GM19395 (cell line): ENCODE measurements at regions not wholly inside any gene's neighbourhood (a gene's known extent, or its start where the extent isn't known, plus 50 kb on each side); places are given as distances from the start of the nearest gene placed in this dataset.
"Not testable (repeated sequence)": the region's sequence is repeated elsewhere in the genome, so short reads cannot be mapped to it uniquely, and the experiment has no call there.

ENCODE experiments used
- ATAC-seq: cut with Tn5 transposase; IDR thresholded peaks from one replicate; pipeline ENCODE4 v1.9.1; 2021; ENCODE audit warnings: mild to moderate bottlenecking, moderate library complexity; ENCODE audit not compliant: unreplicated experiment

DNA sequence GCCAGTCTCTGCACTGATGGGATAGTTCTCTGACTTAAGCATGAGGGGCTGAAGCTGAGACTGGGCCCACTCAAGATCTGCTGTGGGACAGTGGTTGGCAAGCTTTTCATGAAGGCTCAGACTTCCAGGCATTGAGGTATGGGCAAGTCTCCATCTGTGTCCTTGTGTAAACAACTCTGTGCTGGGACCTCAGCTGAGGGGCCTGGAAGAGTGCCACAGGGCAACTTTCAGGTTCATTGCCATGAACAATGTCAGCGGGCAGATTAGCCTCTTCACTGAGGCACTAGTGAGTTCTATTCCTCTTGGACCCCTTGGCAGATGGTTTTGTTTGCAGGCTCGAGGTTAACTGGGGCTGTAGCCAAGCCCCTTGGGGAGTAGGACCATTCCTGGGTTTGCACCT, 127.1 kb downstream of the MRPS30 start:
- no peak for ATAC-seq

DNA sequence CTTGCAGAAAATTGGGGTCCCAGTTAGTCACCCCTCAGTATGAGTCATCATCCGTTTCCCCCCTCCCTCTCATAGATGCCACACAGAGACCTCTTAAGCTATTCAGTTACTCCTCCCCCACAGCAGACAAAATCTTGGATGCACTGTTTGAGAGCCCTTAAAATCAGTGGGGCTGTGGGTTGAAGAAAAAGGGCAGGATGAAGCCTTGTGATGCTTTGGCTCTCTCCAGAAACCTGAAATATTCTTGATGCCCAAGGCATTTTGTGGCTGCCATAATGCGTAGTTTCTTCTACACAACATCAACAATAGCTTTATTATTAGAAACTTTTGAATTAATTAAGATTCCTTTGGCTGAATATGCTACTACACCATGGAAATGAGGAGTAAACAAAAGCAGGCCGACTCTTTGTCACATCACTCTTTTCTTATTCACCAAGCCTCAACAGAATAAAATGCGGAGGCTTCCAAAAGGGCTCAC, 133.8 kb downstream of the MRPS30 start:
- ATAC-seq: no peak

DNA sequence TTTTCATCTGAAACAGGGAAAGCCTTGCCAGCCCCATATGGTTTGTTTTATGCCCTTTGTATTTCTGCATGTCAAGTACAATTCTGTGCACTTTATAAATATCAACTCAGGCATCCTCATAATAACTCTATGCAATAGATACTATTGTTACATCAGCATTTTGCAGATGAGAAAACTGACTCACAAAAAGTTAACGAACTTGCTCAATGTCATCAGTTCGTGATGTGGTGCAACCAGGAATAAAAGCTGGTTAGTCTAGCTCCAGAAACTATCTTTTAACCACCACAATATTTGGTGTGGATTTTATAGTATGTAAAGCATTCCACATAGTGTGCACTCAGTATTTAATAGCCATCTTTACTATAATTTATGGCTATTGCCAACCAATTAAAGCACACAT, 134.9 kb downstream of the MRPS30 start:
- ATAC-seq: no peak

DNA sequence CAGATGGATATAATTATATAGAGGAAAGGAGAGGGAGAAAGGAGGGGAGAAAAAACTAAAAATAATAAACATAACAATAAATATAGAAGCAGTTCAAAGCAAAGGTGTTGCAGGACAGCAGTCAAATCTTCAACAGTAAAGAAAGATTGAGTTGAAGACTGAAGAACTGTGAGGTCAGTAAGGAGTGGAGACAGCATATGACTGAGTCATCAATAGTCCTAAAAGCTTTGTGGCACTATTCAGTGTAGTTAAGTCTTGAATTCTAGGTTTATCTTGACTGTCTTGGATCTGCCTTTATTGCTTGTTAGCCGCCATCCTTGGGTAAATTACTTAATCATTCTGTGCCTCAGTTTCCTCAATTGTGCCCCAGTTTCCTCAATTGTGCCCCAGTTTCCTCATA, 137.0 kb downstream of the MRPS30 start:
- ATAC-seq: no peak

DNA sequence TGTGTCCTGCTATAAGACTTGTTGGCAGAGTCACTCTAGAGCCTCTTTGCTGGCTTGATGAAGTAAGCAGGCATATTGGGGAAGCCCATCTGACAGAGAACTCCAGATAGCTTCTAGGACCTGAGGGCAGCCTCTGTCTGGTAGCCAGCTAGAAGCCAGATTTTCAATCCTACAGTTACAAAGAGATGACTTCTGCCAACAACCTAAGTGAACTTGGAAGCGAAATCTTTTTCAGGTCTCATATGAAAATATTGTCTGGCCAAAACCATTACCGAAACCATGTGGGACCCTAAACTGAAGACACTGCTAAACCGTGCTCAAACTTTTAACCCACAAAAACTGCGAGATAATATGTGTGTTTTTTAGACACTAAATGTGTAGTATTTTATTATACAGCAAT, 140.9 kb downstream of the MRPS30 start:
- no peak for ATAC-seq

DNA sequence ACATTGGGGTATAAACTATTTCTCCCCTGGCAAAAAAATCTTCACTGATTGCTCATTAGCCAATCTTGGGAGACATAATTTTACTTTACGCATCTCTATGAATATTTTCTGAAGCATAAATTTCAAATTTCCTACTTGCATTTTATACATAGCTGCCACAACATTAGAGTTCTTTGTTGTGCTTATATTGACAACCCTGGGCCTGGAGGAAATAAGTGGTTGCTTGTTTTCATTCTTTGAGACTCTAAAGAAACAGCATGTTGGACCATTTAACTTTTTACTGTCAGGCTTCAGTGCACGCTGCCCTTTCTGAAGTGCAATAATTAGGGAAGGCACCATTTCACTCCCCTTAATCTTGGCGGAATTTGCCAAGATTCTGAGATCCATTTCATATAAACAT, 142.6 kb downstream of the MRPS30 start:
- no peak for ATAC-seq

DNA sequence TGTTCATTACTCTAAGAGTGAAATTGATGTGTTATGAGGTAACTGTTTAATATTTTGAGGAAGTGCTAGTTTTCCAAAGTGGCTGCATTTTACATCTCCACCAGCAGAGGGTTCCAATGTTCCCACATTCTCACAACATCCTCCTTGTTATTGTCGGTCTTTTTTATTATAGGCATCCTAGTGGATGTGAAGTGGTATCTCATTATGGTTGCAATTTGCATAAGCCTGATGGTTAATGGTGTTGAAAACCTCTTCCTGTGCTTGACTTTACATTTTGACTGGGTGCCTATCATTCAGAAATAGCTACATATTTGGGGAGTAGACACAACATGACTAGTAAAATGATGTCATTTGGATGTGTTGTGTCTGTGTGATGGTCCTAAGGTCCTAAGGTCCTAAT, 143.6 kb downstream of the MRPS30 start:
- peak; percentile 89 for ATAC-seq

DNA sequence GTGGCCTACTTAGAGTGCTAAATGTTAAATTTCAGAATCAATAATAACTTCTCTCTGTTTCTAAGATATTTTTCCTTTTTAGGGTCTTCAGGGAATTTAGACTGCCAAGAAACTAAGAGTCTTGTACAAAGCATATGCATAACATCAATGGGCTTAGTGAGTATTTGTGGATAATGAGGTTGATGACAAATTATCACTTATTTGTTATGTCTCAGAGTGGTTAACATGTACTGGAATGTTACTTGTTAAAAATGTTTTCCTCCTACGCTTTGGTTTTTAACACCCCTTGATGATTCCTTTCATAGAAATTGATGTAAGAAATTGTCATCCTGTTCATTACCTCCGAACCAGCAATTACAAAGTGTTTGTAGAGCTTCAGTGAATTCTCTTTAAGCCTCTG, 144.3 kb downstream of the MRPS30 start:
- no peak for ATAC-seq

DNA sequence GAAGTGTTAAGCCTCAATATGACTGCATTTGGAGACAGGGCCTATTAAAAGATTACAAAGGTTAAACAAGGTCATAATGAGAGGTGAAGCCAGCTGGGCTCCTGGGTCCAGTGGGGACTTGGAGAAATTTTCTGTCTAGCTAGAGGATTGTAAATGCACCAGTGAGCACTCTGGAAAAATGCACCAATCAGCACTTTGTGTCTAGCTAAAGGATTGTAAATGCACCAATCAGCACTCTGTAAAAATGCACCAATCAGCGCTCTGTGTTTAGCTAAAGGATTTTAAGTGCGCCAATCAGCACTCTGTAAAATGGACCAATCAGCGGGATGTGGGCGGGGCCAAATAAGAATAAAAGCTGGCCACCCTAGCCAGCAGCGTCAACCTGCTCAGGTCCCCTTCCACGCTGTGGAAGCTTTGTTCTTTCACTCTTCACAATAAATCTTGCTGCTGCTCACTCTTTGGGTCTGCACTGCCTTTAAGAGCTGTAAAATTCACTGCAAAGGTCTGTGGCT, 150.3 kb downstream of the MRPS30 start:
- not testable (repeated sequence) for ATAC-seq

DNA sequence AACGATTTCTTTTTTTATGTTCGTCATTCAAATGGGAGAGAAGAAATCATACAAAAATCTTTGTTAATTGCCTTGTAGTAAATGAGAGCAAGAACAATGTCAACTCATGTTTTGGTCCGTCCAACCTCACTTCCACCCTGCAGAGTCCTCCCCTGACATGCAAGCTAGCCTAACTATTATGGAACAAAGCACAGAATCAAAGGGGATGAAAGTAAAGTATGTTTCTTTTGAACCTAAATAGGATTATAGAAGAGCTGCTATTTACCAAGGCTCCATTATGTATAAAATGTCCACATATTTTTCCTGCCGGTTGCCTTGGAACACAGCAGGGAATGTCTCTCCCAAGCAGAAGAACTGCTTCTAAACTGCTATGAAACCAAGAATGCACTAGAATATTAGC, 161.1 kb downstream of the MRPS30 start:
- ATAC-seq: no peak

DNA sequence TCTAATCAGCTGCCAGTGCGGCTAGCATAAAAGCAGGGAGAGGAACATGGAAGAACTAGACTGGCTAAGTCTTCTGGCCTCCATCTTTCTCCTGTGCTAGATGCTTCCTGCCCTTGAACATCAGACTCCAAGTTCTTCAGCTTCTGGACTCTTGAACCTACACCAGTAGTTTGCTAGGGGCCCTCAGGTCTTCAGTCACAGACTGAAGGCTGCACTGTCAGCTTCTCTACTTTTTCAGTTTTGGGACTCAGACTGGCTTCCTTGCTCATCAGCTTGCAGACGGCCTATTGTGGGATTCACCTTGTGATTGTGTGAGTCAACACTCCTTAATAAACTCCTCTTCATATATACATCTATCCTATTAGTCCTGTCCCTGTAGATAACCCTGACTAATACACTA, 162.2 kb downstream of the MRPS30 start:
- ATAC-seq: not testable (repeated sequence)

DNA sequence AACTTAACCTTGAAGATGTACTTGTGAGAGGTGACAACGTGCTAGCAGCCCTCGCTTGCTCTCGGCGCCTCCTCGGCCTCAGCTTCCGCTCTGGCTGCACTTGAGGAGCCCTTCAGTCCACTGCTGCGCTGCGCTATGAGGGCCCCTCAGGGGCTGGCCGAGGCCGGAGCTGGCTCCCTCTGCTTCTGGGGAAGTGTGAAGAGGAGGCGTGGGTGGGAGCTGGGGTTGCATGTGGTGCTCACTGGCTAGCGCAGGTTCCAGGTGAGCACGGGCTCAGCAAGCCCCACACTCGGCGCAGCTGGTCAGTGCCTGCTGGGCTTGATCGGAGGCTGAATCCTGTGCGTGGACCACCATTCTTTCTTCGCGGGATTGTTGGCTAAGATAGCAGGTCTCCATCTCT, 166.1 kb downstream of the MRPS30 start:
- no peak for ATAC-seq

DNA sequence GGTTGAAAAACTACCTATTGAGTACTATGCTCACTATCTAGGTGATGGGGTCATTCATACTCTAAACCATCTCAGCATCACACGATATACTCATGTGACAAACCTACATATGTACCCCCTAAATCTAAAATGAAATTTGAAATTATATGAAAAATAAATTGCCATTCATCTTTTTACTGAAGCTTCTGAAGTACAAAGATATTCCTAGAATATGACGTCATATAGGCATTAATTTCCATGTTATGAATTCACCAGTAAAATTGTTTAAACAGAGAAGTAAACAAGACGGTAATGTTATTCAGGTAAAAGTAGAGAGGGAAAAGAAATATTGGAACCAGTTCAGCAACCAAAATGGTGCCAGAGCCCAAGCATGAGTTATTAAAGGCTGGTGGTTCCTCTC, 173.0 kb downstream of the MRPS30 start:
- no peak for ATAC-seq

DNA sequence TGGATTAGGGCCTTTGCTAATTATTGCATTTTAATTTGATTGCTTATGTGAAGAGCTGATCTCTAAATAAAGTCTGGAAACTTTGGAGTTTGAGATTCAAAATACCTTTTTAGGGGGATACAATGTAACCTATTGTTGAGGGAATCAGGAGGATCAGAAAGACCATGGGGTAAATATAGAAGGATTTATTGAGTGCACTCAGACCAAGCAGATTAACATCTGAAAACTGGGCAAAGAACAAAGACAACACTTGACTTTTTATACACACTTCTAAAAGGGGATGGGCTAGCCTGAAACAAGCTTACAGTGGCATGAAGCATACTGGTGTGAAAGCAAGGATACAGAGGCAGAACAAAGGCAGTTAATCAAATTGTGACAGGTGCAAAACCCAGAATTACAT, 174.3 kb downstream of the MRPS30 start:
- no peak for ATAC-seq

DNA sequence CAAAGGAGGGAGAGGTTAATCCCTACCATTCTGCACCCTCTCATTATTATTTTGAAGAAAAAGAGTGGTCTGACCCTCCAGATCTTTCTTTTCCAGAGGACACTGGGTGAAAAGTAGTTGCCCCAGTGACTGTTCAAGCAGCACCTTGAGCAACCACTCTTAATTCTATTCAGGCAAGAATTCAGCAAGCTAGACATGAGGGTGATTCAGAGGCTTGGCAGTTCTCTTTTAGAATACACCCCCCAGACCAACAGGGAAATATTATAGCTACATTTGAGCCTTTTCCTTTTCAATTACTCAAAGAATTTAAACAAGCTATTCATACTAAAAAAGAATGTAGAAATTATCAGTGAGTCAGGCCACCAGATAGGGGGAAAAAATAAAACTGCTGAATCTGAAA, 178.3 kb downstream of the MRPS30 start:
- no peak for ATAC-seq

DNA sequence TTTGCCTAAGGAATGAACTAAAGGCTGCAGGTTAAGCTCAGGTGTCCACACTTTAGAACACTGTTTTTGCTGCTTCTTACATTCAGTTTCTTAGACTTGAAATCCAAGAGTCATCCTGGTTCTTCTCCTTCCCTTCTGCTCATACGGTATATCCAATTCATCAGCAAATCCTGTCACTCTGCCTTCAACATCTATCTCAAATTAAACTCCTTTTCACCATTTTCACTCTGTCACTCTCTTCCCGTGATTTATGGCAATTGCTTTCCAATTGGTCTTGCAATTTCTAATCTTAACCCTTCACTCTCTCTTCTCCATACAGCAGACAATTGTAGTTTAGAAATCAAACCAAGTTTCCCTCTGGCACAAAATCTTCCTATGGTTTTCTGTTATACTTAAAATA, 182.9 kb downstream of the MRPS30 start:
- ATAC-seq: no peak

DNA sequence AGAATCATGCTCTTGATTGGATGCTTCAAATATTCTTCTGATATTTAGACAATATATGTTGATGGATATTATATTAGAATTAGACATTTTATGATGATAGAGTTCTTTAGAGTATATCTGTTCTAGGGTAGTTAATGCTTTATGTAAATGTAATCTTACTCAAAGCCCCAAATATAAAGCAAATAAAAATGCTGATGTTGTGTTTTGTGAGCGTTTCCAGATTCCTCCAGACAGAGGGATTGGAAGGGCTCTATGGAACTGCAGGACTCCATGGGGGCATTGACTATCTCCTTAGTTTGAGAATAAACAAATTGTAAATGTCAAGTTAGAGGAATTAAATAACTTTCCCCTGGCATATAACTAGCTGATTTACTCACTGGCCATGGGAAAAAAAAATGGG, 184.5 kb downstream of the MRPS30 start:
- ATAC-seq: no peak

DNA sequence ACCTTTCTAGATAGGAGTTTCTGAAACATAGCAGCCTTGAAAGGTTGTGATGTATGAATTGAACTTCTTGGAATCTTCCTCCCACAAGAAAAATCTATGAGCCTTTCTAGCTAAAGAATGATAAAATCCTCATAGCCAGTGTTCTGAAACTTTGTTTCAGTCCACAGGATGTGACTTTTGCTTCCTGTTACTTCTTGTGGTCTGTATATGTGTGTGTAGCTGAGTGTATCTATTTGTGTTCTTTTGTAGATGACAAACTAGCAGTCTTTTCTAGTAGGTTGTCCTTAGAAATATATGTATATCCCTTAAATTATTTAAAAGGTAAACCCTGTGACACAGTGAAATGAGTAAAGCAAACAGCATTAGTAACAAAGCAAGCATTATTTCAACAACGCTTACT, 188.8 kb downstream of the MRPS30 start:
- no peak for ATAC-seq

DNA sequence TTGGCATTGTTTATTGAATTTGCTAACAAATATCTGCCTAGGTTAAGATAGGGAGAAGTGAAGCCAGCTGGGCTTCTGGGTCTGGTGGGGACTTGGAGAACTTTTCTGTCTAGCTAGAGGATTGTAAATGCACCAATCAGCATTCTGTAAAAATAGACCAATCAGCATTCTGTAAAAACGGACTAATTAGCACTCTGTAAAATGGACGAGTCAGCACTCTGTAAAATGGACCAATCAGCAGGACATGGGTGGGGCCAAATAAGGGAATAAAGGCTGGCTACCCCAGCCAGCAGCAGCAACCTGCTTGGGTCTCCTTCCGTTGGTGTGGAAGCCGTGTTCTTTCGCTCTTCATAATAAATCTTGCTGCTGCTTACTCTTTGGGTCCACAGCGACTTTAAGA, 198.4 kb downstream of the MRPS30 start:
- ATAC-seq: not testable (repeated sequence)

DNA sequence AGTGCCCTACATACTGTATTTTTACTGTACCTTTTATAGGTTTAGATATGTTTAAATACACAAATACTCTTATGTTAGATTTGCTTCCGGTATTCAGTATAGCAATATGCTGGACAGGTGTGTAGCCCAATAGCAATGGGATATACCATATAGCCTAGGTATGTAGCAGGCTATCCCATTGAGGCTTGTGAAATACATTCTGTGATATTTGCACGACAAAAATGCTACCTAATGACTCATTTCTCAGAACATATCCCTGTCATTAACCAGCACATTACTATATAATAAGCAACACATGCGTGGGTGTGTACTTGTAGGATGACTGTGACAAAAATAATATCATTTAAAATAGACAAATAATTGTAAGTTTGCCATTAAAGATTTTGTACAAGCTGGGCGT, 208.8 kb downstream of the MRPS30 start:
- no peak for ATAC-seq

DNA sequence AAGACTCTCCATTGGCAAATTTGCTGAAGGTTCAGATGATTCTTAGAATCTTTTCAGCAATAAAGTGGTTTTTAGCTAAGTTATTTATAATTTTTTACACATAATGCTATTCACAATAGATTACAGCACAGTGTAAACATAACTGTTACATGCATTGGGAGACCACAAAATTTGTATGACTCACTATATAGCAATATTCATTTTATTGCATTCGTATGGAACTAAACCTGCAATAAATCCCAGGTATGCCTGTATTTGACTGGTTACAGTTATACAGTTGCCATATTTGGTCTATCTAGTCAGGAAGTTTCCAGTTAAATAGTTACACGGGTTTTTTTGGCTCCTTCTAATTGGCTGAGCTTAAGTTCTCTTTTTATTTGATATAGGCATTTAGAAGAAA, 220.8 kb downstream of the MRPS30 start:
- ATAC-seq: no peak

DNA sequence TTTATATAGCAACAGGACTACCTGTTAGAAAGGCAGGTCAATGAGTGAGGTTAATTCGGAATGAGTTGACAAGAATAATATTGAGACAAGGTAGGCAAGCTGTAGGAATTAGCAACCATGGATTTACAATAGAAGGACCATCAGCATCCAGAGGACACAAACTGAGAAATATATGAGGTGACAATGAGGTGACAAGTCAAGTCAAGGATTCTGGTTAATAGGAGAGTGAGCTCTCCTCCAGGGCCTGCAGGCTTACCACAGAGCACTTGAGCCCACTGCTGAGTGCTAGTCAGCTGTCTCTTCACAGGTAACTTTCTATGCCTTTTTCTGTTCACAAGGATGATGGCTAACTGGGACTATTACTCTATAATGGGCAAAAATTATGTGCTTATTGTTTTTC, 227.2 kb downstream of the MRPS30 start:
- no peak for ATAC-seq

DNA sequence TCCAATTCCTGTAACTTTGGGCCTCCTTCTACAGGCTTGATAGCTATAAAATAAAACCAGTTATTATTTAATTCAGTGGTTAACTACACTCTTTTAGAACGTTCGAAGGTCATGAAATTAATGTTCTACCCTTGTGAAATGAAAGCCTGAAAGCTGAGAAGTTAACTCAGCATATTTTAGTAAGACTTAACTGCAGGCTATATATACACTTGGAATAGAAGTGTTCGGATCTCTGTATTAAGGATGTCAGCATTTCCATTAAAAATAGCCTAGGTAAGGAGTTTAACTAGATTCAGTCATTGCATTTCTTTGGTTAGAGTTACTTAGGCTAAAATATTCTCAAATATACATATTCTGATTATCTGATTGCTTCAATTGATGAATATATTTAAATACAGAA, 229.2 kb downstream of the MRPS30 start:
- ATAC-seq: no peak
